HL-60 (cell line): ENCODE measurements at regions not wholly inside any gene's neighbourhood (a gene's known extent, or its start where the extent isn't known, plus 50 kb on each side); places are given as distances from the start of the nearest gene placed in this dataset.

Source experiments
- DNase-seq, 2 experiments: peaks; one replicate each; pipeline ENCODE4 v3.0.0-alpha.2; 2010 to 2020; ENCODE audit warnings: low read depth in 1 of 2, low spot score in 1 of 2
- H3K27ac ChIP-seq: fragments of 250-450 bp; sonication (Bioruptor Pico); replicated peaks from 2 replicates; pipeline ENCODE4 v1.5.1; 2020; ENCODE audit warnings: mild to moderate bottlenecking, moderate library complexity
- H3K27me3 ChIP-seq: fragments of 250-450 bp; sonication (Bioruptor Pico); 2 replicates; pipeline ENCODE4 v1.5.1; 2021; ENCODE audit warnings: mild to moderate bottlenecking, moderate library complexity; ENCODE audit not compliant: insufficient read depth, poor library complexity, severe bottlenecking
- H3K4me3 ChIP-seq: replicated peaks from 2 replicates; pipeline ENCODE4 v1.5.1; 2011; ENCODE audit warnings: mild to moderate bottlenecking, control low read depth, low read length; ENCODE audit not compliant: insufficient read depth
- GABPA ChIP-seq: IDR thresholded peaks from 2 replicates; pipeline ENCODE4 v1.6.1; 2012; ENCODE audit warnings: low read depth
- POLR2AphosphoS5 ChIP-seq: IDR thresholded peaks from 2 replicates; pipeline ENCODE4 v1.6.1; 2012; ENCODE audit warnings: low read depth
- SPI1 ChIP-seq: IDR thresholded peaks from 2 replicates; pipeline ENCODE4 v1.6.1; 2012; ENCODE audit warnings: low read depth, mild to moderate bottlenecking, borderline replicate concordance
- TF ChIP-seq, protein P1 (sequence below): IDR thresholded peaks from 2 replicates; pipeline ENCODE4 v1.6.1; 2012; ENCODE audit warnings: low read depth; ENCODE audit not compliant: insufficient replicate concordance
- TF ChIP-seq, protein P2 (sequence below): IDR thresholded peaks from one replicate; pipeline ENCODE4 v1.5.1; 2011; ENCODE audit warnings: low read length, control low read depth, inconsistent platforms; ENCODE audit not compliant: insufficient read depth

DNA sequence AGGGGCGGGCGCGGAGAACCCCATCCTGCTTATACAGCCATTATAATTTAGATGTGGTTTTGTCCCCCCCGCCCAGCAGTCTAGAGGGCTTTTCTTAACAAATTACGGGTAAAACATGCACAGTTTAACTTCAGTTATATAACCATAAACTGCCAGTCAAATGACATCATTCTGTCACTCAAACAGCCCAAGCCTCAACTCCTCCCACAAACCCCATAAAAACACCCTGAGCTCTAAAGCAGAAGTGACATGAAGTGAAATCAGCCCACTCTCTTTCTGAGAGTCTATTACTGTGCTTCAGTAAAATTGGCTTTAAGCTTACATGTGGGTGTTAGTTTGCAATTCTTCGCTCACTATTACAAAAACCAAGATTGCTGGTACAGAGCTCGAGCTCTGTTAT is 705.1 kb upstream of the GCFC2 start:
- TF ChIP-seq POLR2AphosphoS5 (no peak), SPI1 (peak; percentile 71; the same call in 1 of the 2 replicates), GABPA (no peak)
- TF ChIP-seq, protein P1, sequence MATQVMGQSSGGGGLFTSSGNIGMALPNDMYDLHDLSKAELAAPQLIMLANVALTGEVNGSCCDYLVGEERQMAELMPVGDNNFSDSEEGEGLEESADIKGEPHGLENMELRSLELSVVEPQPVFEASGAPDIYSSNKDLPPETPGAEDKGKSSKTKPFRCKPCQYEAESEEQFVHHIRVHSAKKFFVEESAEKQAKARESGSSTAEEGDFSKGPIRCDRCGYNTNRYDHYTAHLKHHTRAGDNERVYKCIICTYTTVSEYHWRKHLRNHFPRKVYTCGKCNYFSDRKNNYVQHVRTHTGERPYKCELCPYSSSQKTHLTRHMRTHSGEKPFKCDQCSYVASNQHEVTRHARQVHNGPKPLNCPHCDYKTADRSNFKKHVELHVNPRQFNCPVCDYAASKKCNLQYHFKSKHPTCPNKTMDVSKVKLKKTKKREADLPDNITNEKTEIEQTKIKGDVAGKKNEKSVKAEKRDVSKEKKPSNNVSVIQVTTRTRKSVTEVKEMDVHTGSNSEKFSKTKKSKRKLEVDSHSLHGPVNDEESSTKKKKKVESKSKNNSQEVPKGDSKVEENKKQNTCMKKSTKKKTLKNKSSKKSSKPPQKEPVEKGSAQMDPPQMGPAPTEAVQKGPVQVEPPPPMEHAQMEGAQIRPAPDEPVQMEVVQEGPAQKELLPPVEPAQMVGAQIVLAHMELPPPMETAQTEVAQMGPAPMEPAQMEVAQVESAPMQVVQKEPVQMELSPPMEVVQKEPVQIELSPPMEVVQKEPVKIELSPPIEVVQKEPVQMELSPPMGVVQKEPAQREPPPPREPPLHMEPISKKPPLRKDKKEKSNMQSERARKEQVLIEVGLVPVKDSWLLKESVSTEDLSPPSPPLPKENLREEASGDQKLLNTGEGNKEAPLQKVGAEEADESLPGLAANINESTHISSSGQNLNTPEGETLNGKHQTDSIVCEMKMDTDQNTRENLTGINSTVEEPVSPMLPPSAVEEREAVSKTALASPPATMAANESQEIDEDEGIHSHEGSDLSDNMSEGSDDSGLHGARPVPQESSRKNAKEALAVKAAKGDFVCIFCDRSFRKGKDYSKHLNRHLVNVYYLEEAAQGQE = no peak
- TF ChIP-seq, protein P2, sequence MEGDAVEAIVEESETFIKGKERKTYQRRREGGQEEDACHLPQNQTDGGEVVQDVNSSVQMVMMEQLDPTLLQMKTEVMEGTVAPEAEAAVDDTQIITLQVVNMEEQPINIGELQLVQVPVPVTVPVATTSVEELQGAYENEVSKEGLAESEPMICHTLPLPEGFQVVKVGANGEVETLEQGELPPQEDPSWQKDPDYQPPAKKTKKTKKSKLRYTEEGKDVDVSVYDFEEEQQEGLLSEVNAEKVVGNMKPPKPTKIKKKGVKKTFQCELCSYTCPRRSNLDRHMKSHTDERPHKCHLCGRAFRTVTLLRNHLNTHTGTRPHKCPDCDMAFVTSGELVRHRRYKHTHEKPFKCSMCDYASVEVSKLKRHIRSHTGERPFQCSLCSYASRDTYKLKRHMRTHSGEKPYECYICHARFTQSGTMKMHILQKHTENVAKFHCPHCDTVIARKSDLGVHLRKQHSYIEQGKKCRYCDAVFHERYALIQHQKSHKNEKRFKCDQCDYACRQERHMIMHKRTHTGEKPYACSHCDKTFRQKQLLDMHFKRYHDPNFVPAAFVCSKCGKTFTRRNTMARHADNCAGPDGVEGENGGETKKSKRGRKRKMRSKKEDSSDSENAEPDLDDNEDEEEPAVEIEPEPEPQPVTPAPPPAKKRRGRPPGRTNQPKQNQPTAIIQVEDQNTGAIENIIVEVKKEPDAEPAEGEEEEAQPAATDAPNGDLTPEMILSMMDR = no peak
- no peak overlapping the region for H3K27ac ChIP-seq
- H3K27me3 ChIP-seq = no peaks in the 10 kb centered on the region
- DNase-seq = peak in 1 of 2 experiments; percentile 14
- H3K4me3 ChIP-seq = no peak overlapping the region

DNA sequence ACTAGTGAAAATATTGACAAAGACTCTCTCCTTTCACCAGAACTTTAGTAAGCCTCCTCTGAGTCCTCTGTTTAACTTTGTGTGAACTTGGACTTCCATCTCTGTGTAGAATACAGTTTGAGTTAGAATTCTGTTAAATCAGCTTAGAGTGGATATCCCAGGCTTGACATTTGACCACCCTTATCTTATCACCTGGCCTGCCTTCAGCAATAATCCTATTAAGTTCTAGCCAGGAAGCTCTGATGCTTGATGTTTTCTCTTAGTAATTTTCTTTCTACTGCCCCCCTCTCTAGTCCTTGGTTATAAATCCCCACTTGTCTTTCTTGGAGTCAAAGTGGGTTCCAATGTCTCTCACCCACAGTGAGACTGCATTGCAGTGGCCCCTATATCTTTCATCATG is 702.7 kb upstream of the GCFC2 start:
- DNase-seq = no peak
- Histone ChIP-seq H3K27ac (no peak overlapping the region), H3K4me3 (no peak overlapping the region), H3K27me3 (no peaks in the 10 kb centered on the region)
- TF ChIP-seq, protein P1 = no peak

DNA sequence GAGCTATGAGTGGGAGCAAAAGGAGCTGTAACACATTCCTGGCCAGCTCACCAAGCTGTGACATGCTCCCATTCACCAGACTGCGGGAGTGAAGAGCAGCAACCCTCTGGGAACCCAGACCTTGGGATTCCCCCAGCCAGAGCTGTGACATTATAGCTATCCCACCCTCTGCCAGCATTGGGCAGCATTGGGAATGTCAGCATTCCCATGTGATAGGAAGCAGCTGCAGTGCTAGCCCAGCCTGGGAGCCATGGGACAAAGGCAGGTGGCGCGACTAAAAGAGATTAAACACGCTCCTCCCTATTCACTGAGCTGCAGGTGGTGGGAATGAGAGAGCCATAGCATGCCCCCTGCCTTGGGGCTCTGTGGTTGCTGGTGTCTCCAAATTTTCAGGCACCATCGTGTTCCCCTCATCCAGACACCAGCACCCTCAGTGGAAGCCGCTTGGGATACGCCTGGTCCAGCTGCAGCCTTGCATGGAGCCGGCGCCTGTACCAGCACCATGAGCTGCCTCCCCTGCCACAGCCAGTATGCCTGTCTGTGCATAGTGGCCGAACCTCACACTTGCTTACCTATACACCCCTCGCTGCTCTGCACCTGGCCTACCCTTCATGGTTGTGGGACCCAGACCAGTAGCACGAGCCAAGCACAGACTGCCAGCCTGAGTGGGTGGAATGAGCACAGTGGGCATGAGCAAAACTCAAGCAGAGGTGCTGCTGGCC is 695.6 kb upstream of the GCFC2 start:
- no peak for TF ChIP-seq GABPA
- TF ChIP-seq, protein P2 = no peak
- Histone ChIP-seq H3K27ac (no peak overlapping the region), H3K27me3 (no peaks in the 10 kb centered on the region), H3K4me3 (no peak overlapping the region)
- no peak for DNase-seq

DNA sequence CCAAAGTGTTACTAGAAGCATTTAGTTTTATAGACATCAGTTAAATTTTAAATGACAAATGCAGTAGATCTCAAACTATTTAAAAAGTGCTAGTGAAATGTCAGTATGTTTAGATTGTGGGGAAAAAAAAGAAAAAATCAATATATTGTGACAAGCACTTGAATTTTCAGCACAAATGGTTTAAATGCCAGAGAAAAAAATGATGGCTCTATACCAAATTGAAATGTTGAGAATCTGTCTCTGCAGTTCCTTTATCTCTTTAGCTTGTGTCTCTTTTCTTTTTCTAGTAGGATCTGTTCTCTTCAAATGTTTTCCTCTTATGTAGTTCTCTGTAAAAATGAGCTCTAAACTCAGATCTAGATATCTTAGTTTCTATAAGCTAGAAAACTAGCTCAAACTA is 682.6 kb upstream of the GCFC2 start:
- H3K4me3 ChIP-seq = no peak overlapping the region
- TF ChIP-seq SPI1 = no peak
- TF ChIP-seq, protein P2 = no peak
- TF ChIP-seq, protein P1 = no peak
- TF ChIP-seq POLR2AphosphoS5 = no peak
- no peak for TF ChIP-seq GABPA
- no peak for DNase-seq

More for the DNA sequence above, 682.6 kb upstream of the GCFC2 start:
- Histone ChIP-seq H3K27ac (no peak overlapping the region), H3K27me3 (no peaks in the 10 kb centered on the region)
